Myocyte (in vitro differentiated cells): ENCODE measurements at regions not wholly inside any gene's neighbourhood (a gene's known extent, or its start where the extent isn't known, plus 50 kb on each side); places are given as distances from the start of the nearest gene placed in this dataset.
"Not testable (repeated sequence)": the region's sequence is repeated elsewhere in the genome, so short reads cannot be mapped to it uniquely, and the experiment has no call there.

Experiments
- DNase-seq: peaks from one replicate; pipeline ENCODE4 v3.0.0-alpha.2; 2012; ENCODE audit warnings: low read depth

DNA sequence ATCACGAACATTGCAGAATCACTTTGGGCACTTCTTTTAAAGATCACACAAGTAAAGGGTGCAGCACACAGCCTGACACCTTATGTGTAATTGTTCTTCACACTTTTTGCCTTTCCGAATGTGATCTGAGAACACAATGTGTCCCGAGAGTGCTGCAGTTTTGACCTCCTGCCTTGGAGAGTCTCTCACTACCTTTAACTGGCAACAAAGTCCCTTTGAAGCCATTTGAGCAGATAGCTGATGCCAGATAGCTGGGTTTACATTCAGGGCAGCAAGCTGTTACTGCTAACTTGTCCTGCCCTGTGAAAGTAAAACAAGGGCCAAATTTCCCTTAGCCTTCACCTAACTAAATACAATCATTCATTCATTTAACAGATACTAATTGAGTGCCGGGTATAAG, 411.0 kb upstream of the DYNLRB2 start:
- DNase-seq, result no peak

GRCh38 chr16:80125677-80126076, 415.1 kb upstream of the DYNLRB2 start:
- no peak for DNase-seq

- DNase-seq, result no peak
These were observed 417.6 kb upstream of the DYNLRB2 start for GRCh38 chr16:80123189-80123588.

GRCh38 chr16:80122115-80122514, 418.7 kb upstream of the DYNLRB2 start:
- DNase-seq, result no peak

- no peak for DNase-seq
These were observed 419.3 kb upstream of the DYNLRB2 start for GRCh38 chr16:80121522-80121909.

GRCh38 chr16:80120899-80121521, 419.8 kb upstream of the DYNLRB2 start:
- DNase-seq, result no peak

GRCh38 chr16:80117556-80118130, 423.1 kb upstream of the DYNLRB2 start:
- no peak for DNase-seq

DNA sequence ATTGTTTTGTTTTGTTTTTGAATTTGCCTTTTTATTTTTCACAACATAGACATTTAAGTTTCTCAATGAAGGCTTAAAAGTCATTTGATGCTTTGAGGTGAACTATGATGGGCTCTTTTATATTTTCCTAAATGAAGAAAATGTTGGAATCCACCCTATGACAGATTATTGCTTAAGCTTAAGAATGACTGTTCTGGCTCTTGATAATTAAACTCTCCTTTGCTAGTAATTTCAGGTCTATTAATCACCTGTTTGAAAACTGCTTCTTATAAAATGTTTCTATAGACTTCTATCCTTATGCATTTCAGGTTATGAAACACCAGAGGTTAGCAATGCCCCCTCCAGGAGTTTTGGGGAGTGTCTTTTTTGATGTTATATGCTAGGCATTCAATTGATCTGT, 424.1 kb upstream of the DYNLRB2 start:
- no peak for DNase-seq

DNA sequence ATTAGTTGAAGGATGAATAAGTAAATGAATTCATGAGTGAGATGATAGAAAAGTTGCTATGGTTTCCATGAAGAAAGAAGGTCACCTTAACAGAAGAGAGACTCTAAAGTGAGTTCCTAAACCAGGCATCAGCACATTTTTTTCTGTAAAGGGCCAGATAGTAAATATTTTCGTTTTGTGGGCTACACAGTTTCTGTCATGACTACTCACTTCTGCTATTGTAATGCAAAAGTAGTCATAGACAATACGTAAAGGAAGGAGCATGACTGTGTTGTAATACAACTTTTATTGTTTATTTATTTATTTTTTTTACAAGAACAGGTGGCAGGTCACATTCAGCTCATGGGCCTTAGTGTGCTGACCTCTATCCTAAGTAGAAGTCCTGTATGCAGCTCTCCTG, 426.1 kb upstream of the DYNLRB2 start:
- DNase-seq, result no peak

DNA sequence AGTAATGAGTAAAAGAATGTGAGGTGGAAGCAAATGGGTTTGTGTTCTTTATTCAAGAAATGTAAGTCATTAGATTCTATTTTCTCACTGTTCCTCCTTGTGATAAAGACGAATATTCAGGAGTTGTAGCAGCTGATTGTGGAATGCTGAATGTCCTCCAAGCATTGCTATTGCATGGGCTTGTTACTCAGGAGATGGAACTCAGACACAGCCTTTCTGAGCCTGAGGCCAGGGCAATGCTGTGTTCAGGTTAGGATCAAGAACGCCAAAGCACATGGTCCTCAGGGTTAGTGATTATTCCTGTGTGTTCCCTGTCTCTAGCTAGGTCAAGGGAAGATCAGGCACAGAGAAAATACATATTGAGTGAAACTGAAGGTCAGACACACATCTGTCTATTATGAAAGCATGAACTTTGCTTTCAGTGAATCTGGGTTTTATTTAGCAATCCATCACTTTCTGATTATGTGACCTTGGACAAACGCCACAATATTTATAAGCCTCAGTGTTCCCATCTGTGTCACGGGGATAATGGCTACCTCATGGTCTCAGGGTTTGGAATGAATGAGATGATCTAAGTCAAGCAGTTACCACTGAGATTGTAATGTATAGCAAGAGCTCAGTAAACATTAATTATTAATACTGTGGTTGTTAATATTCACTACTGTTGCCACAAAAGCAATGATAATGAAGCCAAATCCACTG, 426.8 kb upstream of the DYNLRB2 start:
- DNase-seq, result no peak

DNA sequence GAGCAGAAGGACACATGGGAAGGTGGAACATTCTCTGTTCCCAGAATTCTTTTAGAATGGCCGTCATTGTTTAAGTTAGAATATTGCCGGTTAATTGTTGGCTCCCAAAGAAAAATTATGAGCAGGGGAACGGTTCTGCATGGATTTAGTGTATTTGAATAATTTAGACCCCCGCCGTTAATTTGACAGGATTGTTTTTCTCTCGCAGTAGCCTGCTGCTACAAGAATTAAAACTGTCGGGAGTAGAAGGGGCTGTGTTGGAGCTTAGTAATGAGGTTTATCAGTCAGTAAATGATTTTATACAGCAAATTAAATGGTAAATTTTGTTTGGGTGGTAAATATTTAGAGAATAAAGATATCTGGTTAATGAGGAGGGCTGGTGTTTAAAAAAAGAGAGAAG, 431.2 kb upstream of the DYNLRB2 start:
- DNase-seq, result no peak

GRCh38 chr16:80107900-80108299, 432.9 kb upstream of the DYNLRB2 start:
- DNase-seq, result no peak

DNA sequence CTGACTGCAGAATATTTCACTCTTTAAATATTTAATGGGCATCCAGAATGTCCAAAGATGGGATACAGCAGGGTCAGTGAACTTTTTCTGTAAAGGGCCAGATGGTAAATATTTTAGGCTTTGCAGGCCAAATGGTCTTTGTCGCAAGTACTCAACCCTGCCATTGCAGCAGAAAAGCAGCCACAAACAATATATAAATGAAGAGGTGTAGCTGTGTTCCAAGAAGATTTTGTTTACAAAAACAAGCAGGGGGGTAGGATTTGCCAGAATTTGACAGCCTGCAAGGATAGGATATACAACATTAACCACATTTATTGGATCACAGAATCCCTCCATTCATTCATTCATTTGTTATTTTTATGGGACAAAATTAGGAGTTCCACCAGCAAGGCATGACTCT, 435.0 kb upstream of the DYNLRB2 start:
- DNase-seq, result no peak

GRCh38 chr16:80105160-80105559, 435.6 kb upstream of the DYNLRB2 start:
- DNase-seq, result no peak

DNA sequence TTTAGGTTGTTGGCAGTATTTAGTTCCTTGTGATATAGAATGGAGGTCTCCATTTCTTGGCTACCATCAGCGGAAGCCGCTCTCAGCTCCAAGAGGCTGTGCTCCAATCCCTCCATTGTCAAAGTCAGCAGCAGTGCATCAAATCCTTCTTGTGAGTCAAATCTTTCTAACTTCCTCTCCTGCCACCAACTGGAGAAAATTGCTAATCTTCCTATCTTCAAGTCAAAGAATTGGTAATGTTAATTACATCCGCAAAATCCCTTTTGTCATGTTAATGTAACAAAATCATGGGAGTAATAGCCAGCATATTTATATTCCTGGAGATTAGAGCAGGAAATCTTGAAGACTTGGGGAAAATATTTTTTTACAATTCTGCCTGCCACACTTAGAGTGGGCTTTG, 436.4 kb upstream of the DYNLRB2 start:
- no peak for DNase-seq

- no peak for DNase-seq
These were observed 437.3 kb upstream of the DYNLRB2 start for GRCh38 chr16:80103463-80103862.

DNA sequence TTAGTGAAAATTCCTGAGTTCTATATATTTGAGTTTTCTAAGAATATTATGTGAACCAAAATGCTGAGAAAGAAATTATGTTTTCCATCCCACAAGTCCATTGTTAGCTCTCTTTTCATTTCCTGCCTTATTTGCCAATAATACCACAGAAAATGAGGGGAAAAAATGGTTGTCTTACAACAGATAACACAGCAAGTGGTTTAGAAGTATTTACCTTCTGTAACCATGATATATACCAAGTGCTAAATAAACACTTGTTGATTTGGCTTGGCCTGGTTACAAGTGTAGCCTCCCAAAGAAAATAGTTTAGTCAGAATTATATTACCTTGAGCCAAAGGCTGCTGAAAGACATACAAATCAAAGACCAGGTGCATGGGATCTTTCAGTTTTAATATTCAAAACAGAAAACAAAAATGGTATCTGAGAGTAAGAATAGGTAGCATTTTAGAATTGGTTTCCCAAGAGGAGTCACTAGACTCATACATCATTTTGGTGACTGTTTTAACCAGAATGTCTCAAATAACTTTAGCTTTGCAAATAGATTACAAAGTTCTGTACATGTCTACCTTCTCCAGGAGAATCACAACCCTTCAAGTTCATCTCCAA, 439.8 kb upstream of the DYNLRB2 start:
- DNase-seq, result no peak

- DNase-seq, result no peak
These were observed 440.6 kb upstream of the DYNLRB2 start for GRCh38 chr16:80100186-80100585.

GRCh38 chr16:80097098-80097497, 443.7 kb upstream of the DYNLRB2 start:
- DNase-seq, result no peak

DNA sequence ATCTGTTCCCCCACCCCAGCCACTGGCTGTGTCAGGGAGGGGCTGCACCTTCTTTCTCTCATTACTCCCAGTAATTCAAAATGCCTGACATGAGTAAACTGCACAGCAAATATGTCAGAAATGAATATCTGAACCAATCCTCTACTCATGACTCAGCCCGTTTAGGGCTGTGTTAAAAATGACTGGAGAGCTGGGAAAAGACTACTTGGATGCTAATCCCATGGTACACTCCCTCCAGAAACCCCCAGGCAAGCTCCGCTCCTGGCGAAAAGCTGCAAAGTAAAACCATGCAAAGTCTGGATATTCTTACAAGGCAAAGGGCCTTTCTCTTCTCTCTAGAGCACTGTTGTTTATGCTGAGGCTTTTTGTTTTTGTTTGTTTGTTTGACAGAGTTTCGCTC, 448.1 kb upstream of the DYNLRB2 start:
- DNase-seq, result no peak

GRCh38 chr16:80091453-80091852, 449.3 kb upstream of the DYNLRB2 start:
- not testable (repeated sequence) for DNase-seq

- DNase-seq, result no peak
These were observed 455.2 kb upstream of the DYNLRB2 start for GRCh38 chr16:80085606-80086005.

DNA sequence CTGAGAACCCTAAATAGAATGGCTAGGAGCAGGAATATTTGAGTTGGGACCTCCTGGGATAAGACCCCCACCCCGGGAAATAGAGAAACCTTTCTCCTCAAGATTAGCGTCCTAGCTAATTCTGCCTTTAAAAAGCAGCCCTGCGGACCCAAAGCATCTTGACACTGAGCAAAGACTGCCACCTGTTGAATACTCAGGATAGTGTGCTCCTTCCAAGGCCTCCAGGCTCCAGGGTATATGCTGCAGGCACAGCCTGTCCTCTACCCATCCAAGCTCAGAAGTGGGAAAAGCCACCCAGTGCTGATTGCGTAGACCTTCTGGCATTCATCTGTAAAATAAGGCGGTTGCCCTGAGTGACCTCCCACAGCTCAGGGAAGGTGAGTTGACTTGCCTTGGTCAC, 456.2 kb upstream of the DYNLRB2 start:
- DNase-seq, result peak; percentile 57
